HEK293 (cell line): ENCODE measurements at regions not wholly inside any gene's neighbourhood (a gene's known extent, or its start where the extent isn't known, plus 50 kb on each side); places are given as distances from the start of the nearest gene placed in this dataset.
"Not testable (repeated sequence)": the region's sequence is repeated elsewhere in the genome, so short reads cannot be mapped to it uniquely, and the experiment has no call there.

Experiments used
- CTCF ChIA-PET: fragments of 350-600 bp; formaldehyde crosslinking; extraction: SDS; loops from one replicate; lab custom pipeline; 2021; ENCODE audit warnings: antibody characterized with exemption; lab: Yijun Ruan, JAX
- POLR2A ChIA-PET: fragments of 300-600 bp; formaldehyde crosslinking; extraction: SDS; loops from one replicate; lab custom pipeline; 2020; ENCODE audit warnings: antibody characterized with exemption, inconsistent platforms; lab: Yijun Ruan, JAX
- H3K27ac ChIP-seq: fragments of 200-500 bp; sonication (Bioruptor generic); 2 replicates; pipeline ENCODE4 v1.5.1; 2014; ENCODE audit warnings: low read depth, low read length, control low read depth, inconsistent platforms; ENCODE audit errors: extremely low read depth
- H3K36me3 ChIP-seq, 2 experiments: fragments of 200-500 bp in 1 of 2; sonication (Bioruptor generic) in 1 of 2; 1 replicate in 1 of 2; 2 replicates in 1 of 2; pipeline ENCODE4 v1.5.1; 2014 to 2017; ENCODE audit warnings: inconsistent platforms in 2 of 2, low read length in 2 of 2; ENCODE audit not compliant: control insufficient read depth in 2 of 2, insufficient read depth in 1 of 2
- H3K4me1 ChIP-seq: fragments of 200-500 bp; sonication (Bioruptor generic); 2 replicates; pipeline ENCODE4 v1.5.1; 2014; ENCODE audit warnings: mild to moderate bottlenecking, low read length, inconsistent platforms; ENCODE audit not compliant: control insufficient read depth, insufficient read depth
- H3K4me3 ChIP-seq: 2 replicates; pipeline ENCODE4 v1.5.1; 2011; ENCODE audit warnings: low read depth, mild to moderate bottlenecking, control low read depth, low read length, moderate library complexity
- H3K9me3 ChIP-seq: fragments of 200-500 bp; sonication (Bioruptor generic); 2 replicates; pipeline ENCODE4 v1.5.1; 2014; ENCODE audit warnings: low read depth, low read length, inconsistent platforms; ENCODE audit not compliant: control insufficient read depth, insufficient read depth
- GFI1B ChIP-seq: fragments of 450-650 bp; formaldehyde crosslinking; IDR thresholded peaks from 2 replicates; pipeline ENCODE4 v1.5.1; 2016; ENCODE audit warnings: missing biosample characterization, missing genetic modification characterization
- INSM2 ChIP-seq: fragments of 450-650 bp; formaldehyde crosslinking; IDR thresholded peaks from 2 replicates; pipeline ENCODE4 v1.5.1; 2016; ENCODE audit warnings: missing biosample characterization, missing genetic modification characterization
- PATZ1 ChIP-seq: fragments of 450-650 bp; formaldehyde crosslinking; IDR thresholded peaks from 2 replicates; pipeline ENCODE4 v1.5.1; 2016; ENCODE audit warnings: missing biosample characterization, missing genetic modification characterization
- ZBTB11 ChIP-seq: fragments of 450-650 bp; formaldehyde crosslinking; conservative IDR thresholded peaks from 2 replicates; pipeline ENCODE4 v1.5.1; 2016; ENCODE audit warnings: low read depth, missing biosample characterization, missing genetic modification characterization
- ZNF211 ChIP-seq: fragments of 450-650 bp; formaldehyde crosslinking; IDR thresholded peaks from 2 replicates; pipeline ENCODE4 v1.5.1; 2016; ENCODE audit warnings: low read depth, missing biosample characterization, missing genetic modification characterization
- ZNF214 ChIP-seq: fragments of 450-650 bp; formaldehyde crosslinking; IDR thresholded peaks from 2 replicates; pipeline ENCODE4 v1.5.1; 2017; ENCODE audit warnings: missing biosample characterization, mild to moderate bottlenecking, missing genetic modification characterization, borderline replicate concordance
- ZNF23 ChIP-seq: fragments of 450-650 bp; formaldehyde crosslinking; IDR thresholded peaks from 2 replicates; pipeline ENCODE4 v1.5.1; 2016; ENCODE audit warnings: missing biosample characterization, missing genetic modification characterization, borderline replicate concordance
- ZNF37A ChIP-seq: fragments of 450-650 bp; IDR thresholded peaks from 2 replicates; pipeline ENCODE4 v1.5.1; 2018; ENCODE audit warnings: missing biosample characterization, missing genetic modification characterization
- ZNF473 ChIP-seq: fragments of 450-650 bp; formaldehyde crosslinking; IDR thresholded peaks from 2 replicates; pipeline ENCODE4 v1.5.1; 2017; ENCODE audit warnings: missing biosample characterization, missing genetic modification characterization
- ZNF514 ChIP-seq: fragments of 450-650 bp; formaldehyde crosslinking; IDR thresholded peaks from 2 replicates; pipeline ENCODE4 v1.5.1; 2016; ENCODE audit warnings: missing biosample characterization, missing genetic modification characterization
- ZNF548 ChIP-seq: fragments of 450-650 bp; formaldehyde crosslinking; IDR thresholded peaks from 2 replicates; pipeline ENCODE4 v1.5.1; 2016; ENCODE audit warnings: missing biosample characterization, missing genetic modification characterization

- TF ChIP-seq PATZ1 (tag by site-specific recombination) (no peak), ZNF211 (tag by site-specific recombination) (no peak)
- no peaks in the 10 kb centered on the region for H3K4me1 ChIP-seq
- CTCF ChIA-PET, result interaction anchor here (0.5 to 0.6 kb wide), 2 partner anchors 57 to 1977 kb away, joined by 3 read pairs; no protein-coding TSS in a partner anchor
- no peak overlapping the region for H3K4me3 ChIP-seq
- H3K9me3 ChIP-seq, result no peaks in the 10 kb centered on the region
- H3K36me3 ChIP-seq, result no peaks in the 10 kb centered on the region
- H3K27ac ChIP-seq, result no peak overlapping the region
- POLR2A ChIA-PET, result no interaction called here
Measured at GRCh38 chr1:221045842-221046831, 166.9 kb downstream of the HLX start.

- POLR2A ChIA-PET, CTCF ChIA-PET, H3K4me1 ChIP-seq, H3K36me3 ChIP-seq, H3K27ac ChIP-seq, H3K9me3 ChIP-seq, H3K4me3 ChIP-seq: not testable (repeated sequence)
Measured at GRCh38 chr1:221051391-221051790, 172.1 kb downstream of the HLX start.

- H3K36me3 ChIP-seq, result no peaks in the 10 kb centered on the region
- no peak for TF ChIP-seq ZNF23 (tag by site-specific recombination)
- no peak for TF ChIP-seq ZNF37A
- no peak for TF ChIP-seq ZBTB11 (tag by site-specific recombination)
- no peak for TF ChIP-seq ZNF514 (tag by site-specific recombination)
- no peak for TF ChIP-seq ZNF548
- no peak for TF ChIP-seq INSM2
- TF ChIP-seq ZNF473, result no peak
- TF ChIP-seq ZNF214 (tag by site-specific recombination), result no peak
- no peak for TF ChIP-seq GFI1B
- ChIA-PET CTCF (interaction anchor here (0.7 to 0.9 kb wide), 2 partner anchors 210 to 244 kb away, joined by 3 to 4 read pairs; no protein-coding TSS in a partner anchor), POLR2A (no interaction called here)
- no peak overlapping the region for H3K4me3 ChIP-seq
- H3K4me1 ChIP-seq, result no peaks in the 10 kb centered on the region
- no peak overlapping the region for H3K27ac ChIP-seq
- H3K9me3 ChIP-seq, result no peaks in the 10 kb centered on the region
Measured at GRCh38 chr1:221053889-221054288, 174.6 kb downstream of the HLX start.
